Esophagus muscularis mucosa (tissue), 4 donors: ENCODE measurements at regions not wholly inside any gene's neighbourhood (a gene's known extent, or its start where the extent isn't known, plus 50 kb on each side); places are given as distances from the start of the nearest gene placed in this dataset.

Source experiments
- DNase-seq: peaks from one replicate; pipeline ENCODE4 v3.0.0-alpha.2; 2017; ENCODE audit errors: extremely low spot score
- H3K27ac ChIP-seq, 4 donors: fragments of 200-600 bp; sonication (generic); replicated peaks in 1 of 4; 1 replicate in 3 of 4; 2 replicates in 1 of 4; pipeline ENCODE4 v1.5.1; 2016 to 2019; ENCODE audit warnings: mild to moderate bottlenecking in 1 of 4
- H3K27me3 ChIP-seq, 4 donors: fragments of 200-600 bp; sonication (generic); one replicate each; pipeline versions ENCODE4 v1.5.1 to v1.6.0; 2016 to 2019
- H3K36me3 ChIP-seq, 4 donors: fragments of 200-600 bp; sonication (generic); one replicate each; pipeline ENCODE4 v1.5.1; 2016 to 2019
- H3K4me1 ChIP-seq, 4 donors: fragments of 200-600 bp; sonication (generic); one replicate each; pipeline ENCODE4 v1.5.1; 2016 to 2019
- H3K4me3 ChIP-seq, 4 donors: fragments of 200-600 bp; sonication (generic); 1 replicate in 2 of 4; 2 replicates in 2 of 4; pipeline ENCODE4 v1.5.1; 2016 to 2019; ENCODE audit warnings: mild to moderate bottlenecking in 4 of 4, moderate library complexity in 1 of 4
- H3K9me3 ChIP-seq, 4 donors: fragments of 200-600 bp; sonication (generic); 1 replicate in 3 of 4; 2 replicates in 1 of 4; pipeline ENCODE4 v1.5.1; 2016 to 2019
- EP300 ChIP-seq: sonication (generic); formaldehyde crosslinking; IDR thresholded peaks from one replicate; pipeline ENCODE4 v1.6.1; 2017; ENCODE audit warnings: antibody characterized with exemption
- POLR2A ChIP-seq: fragments of 450-650 bp; IDR thresholded peaks from one replicate; pipeline ENCODE4 v1.6.1; 2017; ENCODE audit warnings: antibody characterized with exemption, moderate library complexity, mild to moderate bottlenecking, low read depth
- POLR2AphosphoS5 ChIP-seq, 2 donors: sonication (generic); formaldehyde crosslinking; IDR thresholded peaks; one replicate each; pipeline ENCODE4 v1.6.1; 2017; ENCODE audit warnings: antibody characterized with exemption in 2 of 2
- WGBS: methylation state at CpG from one replicate; pipeline ENCODE4 v1.1.5; 2018; 5-methylcytosine and 5-hydroxymethylcytosine counted together
- intact Hi-C: fragments of 100-400 bp; cut with DNase I; formaldehyde crosslinking; loops from one replicate; pipeline ENCODE4 v1.15.1; 2023
- TF ChIP-seq, protein P1 (sequence below), 3 experiments: fragments of 200-600 bp in 2 of 3; fragments of 450-650 bp in 1 of 3; sonication (generic) in 2 of 3; IDR thresholded peaks; one replicate each; pipeline ENCODE4 v1.5.1; 2017 to 2019; ENCODE audit warnings: antibody characterized with exemption in 3 of 3, mild to moderate bottlenecking in 2 of 3, moderate library complexity in 1 of 3

DNA sequence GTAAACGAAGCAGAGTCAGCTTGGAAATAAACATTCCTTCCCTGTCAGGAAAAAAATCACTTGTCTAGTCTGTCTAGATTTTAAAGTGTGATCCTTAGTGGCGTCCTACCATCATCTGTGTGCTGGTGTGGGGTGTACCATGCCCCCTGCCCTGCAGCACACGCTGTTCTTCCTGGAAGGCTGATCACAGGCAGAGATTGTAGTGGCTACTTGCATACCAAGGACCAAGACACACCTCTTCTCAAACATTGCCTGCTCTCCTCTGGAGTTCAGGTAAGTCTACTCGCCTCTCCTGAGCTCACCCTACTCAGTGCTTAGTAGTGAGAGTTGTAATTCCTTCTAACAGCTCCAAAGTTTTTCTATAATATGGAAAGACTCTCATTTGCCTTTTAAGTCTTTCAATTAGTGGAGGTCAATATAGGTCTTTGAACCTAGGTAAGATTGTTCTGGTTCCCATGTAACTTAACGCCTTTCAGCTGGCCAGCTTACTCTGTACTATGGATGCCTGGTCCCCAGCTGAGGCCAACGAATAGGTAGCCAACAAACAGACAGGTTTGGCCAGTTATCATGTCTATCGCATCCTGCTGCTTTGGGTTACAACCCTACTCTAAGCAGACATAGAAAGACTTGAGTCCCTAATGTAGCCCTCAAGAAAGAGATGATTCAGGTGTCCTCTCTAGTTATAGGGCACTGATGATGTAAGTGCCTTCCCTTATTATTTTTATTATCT lies 55.4 kb downstream of the XCL1 start:
- Histone ChIP-seq H3K36me3 (no peaks in the 10 kb centered on the region), H3K27ac (no peak overlapping the region), H3K27me3 (no peaks in the 10 kb centered on the region), H3K4me1 (peaks cover 0 to 26% (median 20%) of the 10 kb centered on the region in 4 donors), H3K9me3 (no peaks in the 10 kb centered on the region), H3K4me3 (no peak overlapping the region)
- no peak for TF ChIP-seq POLR2AphosphoS5 (IDR thresholded peaks at IDR 0.05)
- no peak for TF ChIP-seq POLR2A
- no peak for TF ChIP-seq EP300
- TF ChIP-seq, protein P1, sequence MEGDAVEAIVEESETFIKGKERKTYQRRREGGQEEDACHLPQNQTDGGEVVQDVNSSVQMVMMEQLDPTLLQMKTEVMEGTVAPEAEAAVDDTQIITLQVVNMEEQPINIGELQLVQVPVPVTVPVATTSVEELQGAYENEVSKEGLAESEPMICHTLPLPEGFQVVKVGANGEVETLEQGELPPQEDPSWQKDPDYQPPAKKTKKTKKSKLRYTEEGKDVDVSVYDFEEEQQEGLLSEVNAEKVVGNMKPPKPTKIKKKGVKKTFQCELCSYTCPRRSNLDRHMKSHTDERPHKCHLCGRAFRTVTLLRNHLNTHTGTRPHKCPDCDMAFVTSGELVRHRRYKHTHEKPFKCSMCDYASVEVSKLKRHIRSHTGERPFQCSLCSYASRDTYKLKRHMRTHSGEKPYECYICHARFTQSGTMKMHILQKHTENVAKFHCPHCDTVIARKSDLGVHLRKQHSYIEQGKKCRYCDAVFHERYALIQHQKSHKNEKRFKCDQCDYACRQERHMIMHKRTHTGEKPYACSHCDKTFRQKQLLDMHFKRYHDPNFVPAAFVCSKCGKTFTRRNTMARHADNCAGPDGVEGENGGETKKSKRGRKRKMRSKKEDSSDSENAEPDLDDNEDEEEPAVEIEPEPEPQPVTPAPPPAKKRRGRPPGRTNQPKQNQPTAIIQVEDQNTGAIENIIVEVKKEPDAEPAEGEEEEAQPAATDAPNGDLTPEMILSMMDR (IDR thresholded peaks at IDR 0.05), result no peak
- WGBS, result 87% methylated on average over 6 of the region's 7 CpGs
- intact Hi-C loops, result loop anchor here (5.0 kb wide), 1 partner anchor 475 kb away; the partner anchor contains the start of gene ATP1B1
- DNase-seq, result no peak

DNA sequence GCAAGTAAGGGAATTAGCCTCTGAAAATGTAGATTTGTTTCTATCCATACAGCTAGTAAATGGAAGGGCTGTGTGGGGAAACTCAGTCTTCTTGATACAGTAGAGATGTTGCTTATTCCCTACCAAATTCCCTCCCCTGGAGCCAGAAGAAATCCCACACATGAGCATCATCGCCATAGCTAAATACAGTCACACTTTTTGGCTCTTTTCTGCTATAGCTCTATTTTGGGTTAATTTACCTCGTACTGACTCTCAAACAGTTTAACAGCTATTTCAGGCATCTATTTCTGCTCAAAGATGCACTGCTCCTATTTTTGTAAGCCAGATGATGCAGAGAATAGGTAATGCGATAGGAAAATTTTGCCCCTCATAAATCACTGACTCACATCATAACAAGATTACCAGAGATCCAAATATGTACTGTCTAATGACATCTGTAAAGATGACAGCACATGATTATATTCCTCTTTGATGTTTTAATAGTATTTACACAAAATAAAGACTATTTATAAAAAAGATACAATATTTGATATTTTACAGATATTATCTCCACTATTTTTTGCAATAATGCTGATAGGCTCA lies 58.6 kb downstream of the XCL1 start:
- Histone ChIP-seq H3K4me3 (no peak overlapping the region), H3K27me3 (no peaks in the 10 kb centered on the region), H3K4me1 (peaks cover 0 to 34% (median 26%) of the 10 kb centered on the region in 4 donors), H3K27ac (peak overlapping the region; percentile 72 to 77 (median 74)), H3K36me3 (no peaks in the 10 kb centered on the region), H3K9me3 (no peaks in the 10 kb centered on the region)
- no peak for DNase-seq
- intact Hi-C loops, result loop anchor here (5.0 kb wide), 1 partner anchor 472 kb away; the partner anchor contains the start of gene ATP1B1
- WGBS, result 41% methylated on average over 3 of the region's 3 CpGs
- TF ChIP-seq POLR2AphosphoS5 (IDR thresholded peaks at IDR 0.05) (no peak), POLR2A (no peak), EP300 (no peak)
- TF ChIP-seq, protein P1 (IDR thresholded peaks at IDR 0.05), result no peak

DNA sequence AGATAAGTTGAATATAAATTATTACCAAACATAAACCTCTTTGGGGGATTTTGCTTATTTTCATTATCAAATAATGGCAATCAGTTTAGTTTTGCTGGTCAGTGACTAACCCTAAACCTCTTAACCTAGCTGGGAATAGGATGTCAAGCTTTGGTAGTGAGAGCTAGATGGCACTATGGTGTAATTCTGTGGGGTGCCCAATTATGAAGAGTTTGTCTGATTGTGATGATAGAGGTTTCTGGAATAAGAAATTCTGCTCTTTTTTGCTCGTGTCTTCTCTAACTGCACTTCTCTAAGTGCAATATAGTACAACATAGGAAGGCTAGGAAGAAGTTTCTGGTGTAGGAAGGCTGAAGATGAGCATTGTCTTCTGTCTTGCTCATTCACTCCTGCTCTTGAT lies 59.8 kb downstream of the XCL1 start:
- 27% methylated on average over 1 of the region's 1 CpG for WGBS
- no peak for DNase-seq
- Histone ChIP-seq H3K4me1 (peaks cover 0 to 34% (median 26%) of the 10 kb centered on the region in 4 donors), H3K27me3 (no peaks in the 10 kb centered on the region), H3K4me3 (no peak overlapping the region), H3K9me3 (no peaks in the 10 kb centered on the region), H3K27ac (peak overlapping the region; percentile 72 to 77 (median 74)), H3K36me3 (no peaks in the 10 kb centered on the region)
- intact Hi-C loops, result no loop called here
- no peak for TF ChIP-seq POLR2A
- TF ChIP-seq EP300, result no peak
- TF ChIP-seq, protein P1 (IDR thresholded peaks at IDR 0.05), result peak in 2 of 3 experiments; percentile 7 to 25
- no peak for TF ChIP-seq POLR2AphosphoS5 (IDR thresholded peaks at IDR 0.05)

DNA sequence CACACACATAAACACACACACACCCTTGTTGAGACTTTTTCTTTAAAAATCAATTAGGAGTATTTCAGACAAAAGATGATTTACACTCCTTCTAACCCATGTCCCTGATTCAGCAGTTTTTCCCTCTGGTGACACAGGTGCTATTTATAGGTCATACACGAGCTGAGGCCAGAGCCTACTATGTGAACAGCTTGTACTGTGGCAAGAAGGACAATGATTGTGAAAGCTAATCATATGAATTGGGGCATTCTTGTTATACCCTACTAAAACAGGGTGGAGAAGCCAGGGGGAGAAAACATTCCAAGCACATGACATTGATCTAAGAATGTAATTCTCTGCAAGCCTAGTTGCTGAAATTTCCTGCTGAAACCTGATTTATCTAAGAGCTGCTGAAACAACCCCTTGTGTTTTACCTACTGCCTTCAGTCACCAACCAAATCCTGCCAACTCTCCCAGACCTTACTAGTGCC lies 60.3 kb downstream of the XCL1 start:
- H3K4me1 ChIP-seq, result peaks cover 0 to 34% (median 26%) of the 10 kb centered on the region in 4 donors
- no peaks in the 10 kb centered on the region for H3K36me3 ChIP-seq
- H3K27me3 ChIP-seq, result no peaks in the 10 kb centered on the region
- intact Hi-C loops, result no loop called here
- DNase-seq, result no peak
- H3K9me3 ChIP-seq, result no peaks in the 10 kb centered on the region
- H3K4me3 ChIP-seq, result no peak overlapping the region
- TF ChIP-seq EP300, result peak; percentile 72
- TF ChIP-seq, protein P1 (IDR thresholded peaks at IDR 0.05), result no peak
- peak; percentile 88 to 89 for TF ChIP-seq POLR2AphosphoS5 (IDR thresholded peaks at IDR 0.05)
- no peak for TF ChIP-seq POLR2A
- H3K27ac ChIP-seq, result peak overlapping the region; percentile 72 to 77 (median 74)
- WGBS, result 8% methylated on average over 1 of the region's 1 CpG
